Neural progenitor cell (in vitro differentiated cells): ENCODE measurements at regions not wholly inside any gene's neighbourhood (a gene's known extent, or its start where the extent isn't known, plus 50 kb on each side); places are given as distances from the start of the nearest gene placed in this dataset.

Experiments used
- DNase-seq: peaks from one replicate; pipeline ENCODE4 v3.0.0-alpha.2; 2016; ENCODE audit warnings: low spot score
- H2AFZ ChIP-seq: fragments of 200-600 bp; sonication (generic); replicated peaks from 2 replicates; pipeline ENCODE4 v1.6.1; 2016; ENCODE audit warnings: antibody characterized with exemption
- H3F3A ChIP-seq: fragments of 200-600 bp; sonication (generic); 2 replicates; pipeline ENCODE4 v1.6.1; 2016; ENCODE audit warnings: antibody characterized with exemption, low read depth
- H3K27ac ChIP-seq: fragments of 200-600 bp; sonication (generic); 2 replicates; pipeline ENCODE4 v1.5.1; 2016; ENCODE audit warnings: mild to moderate bottlenecking
- H3K27me3 ChIP-seq: fragments of 200-600 bp; sonication (generic); 2 replicates; pipeline ENCODE4 v1.6.1; 2016; ENCODE audit warnings: mild to moderate bottlenecking, moderate library complexity
- H3K36me3 ChIP-seq: fragments of 200-600 bp; sonication (generic); 2 replicates; pipeline ENCODE4 v1.5.1; 2016
- H3K4me1 ChIP-seq: fragments of 200-600 bp; sonication (generic); 2 replicates; pipeline ENCODE4 v1.6.1; 2016; ENCODE audit warnings: mixed run types
- H3K4me2 ChIP-seq: fragments of 200-600 bp; sonication (generic); 2 replicates; pipeline ENCODE4 v1.6.1; 2016
- H3K4me3 ChIP-seq: fragments of 200-600 bp; sonication (generic); 2 replicates; pipeline ENCODE4 v1.5.1; 2016
- H3K79me2 ChIP-seq: fragments of 200-600 bp; sonication (generic); 2 replicates; pipeline ENCODE4 v1.6.1; 2016; ENCODE audit warnings: low read depth
- H3K9ac ChIP-seq: fragments of 200-600 bp; sonication (generic); 2 replicates; pipeline ENCODE4 v1.6.1; 2016
- H3K9me3 ChIP-seq: fragments of 200-600 bp; sonication (generic); 2 replicates; pipeline ENCODE4 v1.5.1; 2016; ENCODE audit warnings: low read depth
- H4K20me1 ChIP-seq: fragments of 200-600 bp; sonication (generic); 2 replicates; pipeline ENCODE4 v1.6.1; 2016; ENCODE audit warnings: low read depth
- H3K27ac Mint-ChIP-seq: 3 replicates; pipeline ENCODE4 v1.8.0; 2021; ENCODE audit warnings: mixed read lengths
- H3K27me3 Mint-ChIP-seq: 2 replicates; pipeline ENCODE4 v1.8.0; 2022; ENCODE audit warnings: low read depth, mild to moderate bottlenecking, inconsistent platforms, moderate library complexity, mixed read lengths; ENCODE audit not compliant: insufficient read depth
- H3K36me3 Mint-ChIP-seq: 3 replicates; pipeline ENCODE4 v1.8.0; 2021; ENCODE audit warnings: mixed read lengths
- H3K4me1 Mint-ChIP-seq: 3 replicates; pipeline ENCODE4 v1.8.0; 2021; ENCODE audit warnings: mixed read lengths
- H3K4me3 Mint-ChIP-seq: 3 replicates; pipeline ENCODE4 v1.8.0; 2021; ENCODE audit warnings: mild to moderate bottlenecking, moderate library complexity, mixed read lengths
- H3K9me3 Mint-ChIP-seq: 3 replicates; pipeline ENCODE4 v1.8.0; 2020; ENCODE audit warnings: mixed read lengths
- CTCF ChIP-seq: fragments of 200-600 bp; sonication (generic); IDR thresholded peaks from 2 replicates; pipeline ENCODE4 v1.5.1; 2017; ENCODE audit warnings: antibody characterized with exemption, mild to moderate bottlenecking
- EZH2 ChIP-seq: fragments of 200-600 bp; sonication (generic); IDR thresholded peaks from 2 replicates; pipeline ENCODE4 v1.6.1; 2017; ENCODE audit warnings: antibody characterized with exemption, mild to moderate bottlenecking, moderate library complexity
- EZH2phosphoT487 ChIP-seq: fragments of 200-600 bp; sonication (generic); IDR thresholded peaks from 2 replicates; pipeline ENCODE4 v1.6.1; 2017; ENCODE audit warnings: antibody characterized with exemption

- no peak overlapping the region for H3K4me2 ChIP-seq
- H3K27me3 ChIP-seq, result no peaks in the 10 kb centered on the region
- no peaks in the 10 kb centered on the region for H3K36me3 Mint-ChIP-seq
- no peak overlapping the region for H3K4me3 Mint-ChIP-seq
- no peak overlapping the region for H2AFZ ChIP-seq
- H3K9ac ChIP-seq, result no peak overlapping the region
- TF ChIP-seq EZH2phosphoT487 (no peak), CTCF (no peak), EZH2 (no peak)
- H3K9me3 ChIP-seq, result no peaks in the 10 kb centered on the region
- no peak for DNase-seq
- H3K4me3 ChIP-seq, result no peak overlapping the region
- no peaks in the 10 kb centered on the region for H3F3A ChIP-seq
- H3K4me1 ChIP-seq, result no peaks in the 10 kb centered on the region
- no peak overlapping the region for H3K27ac Mint-ChIP-seq
- no peaks in the 10 kb centered on the region for H3K36me3 ChIP-seq
- peaks cover 6% of the 10 kb centered on the region for H3K9me3 Mint-ChIP-seq
- H3K27me3 Mint-ChIP-seq, result peaks cover 2% of the 10 kb centered on the region
- no peak overlapping the region for H3K27ac ChIP-seq
- H3K79me2 ChIP-seq, result no peaks in the 10 kb centered on the region
- H3K4me1 Mint-ChIP-seq, result peaks cover 11% of the 10 kb centered on the region
- H4K20me1 ChIP-seq, result no peaks in the 10 kb centered on the region
Observed at GRCh38 chr5:34497470-34497808, 158.7 kb upstream of the RAI14 start.

GRCh38 chr5:34498572-34498971 is 157.6 kb upstream of the RAI14 start:
- peak overlapping the region; percentile 52 for H2AFZ ChIP-seq

GRCh38 chr5:34499001-34499734 is 157.0 kb upstream of the RAI14 start:
- DNase-seq, result no peak
- H3K27me3 Mint-ChIP-seq, result peaks cover 2% of the 10 kb centered on the region
- peaks cover 20% of the 10 kb centered on the region for H3K4me1 Mint-ChIP-seq
- H3K27me3 ChIP-seq, result no peaks in the 10 kb centered on the region
- H4K20me1 ChIP-seq, result no peaks in the 10 kb centered on the region
- H3K27ac Mint-ChIP-seq, result no peak overlapping the region
- H2AFZ ChIP-seq, result peak overlapping the region; percentile 52
- peaks cover 16% of the 10 kb centered on the region for H3K4me1 ChIP-seq
- no peaks in the 10 kb centered on the region for H3K79me2 ChIP-seq
- no peaks in the 10 kb centered on the region for H3K36me3 ChIP-seq
- no peak overlapping the region for H3K4me2 ChIP-seq
- H3F3A ChIP-seq, result no peaks in the 10 kb centered on the region
- H3K9ac ChIP-seq, result no peak overlapping the region
- no peak for TF ChIP-seq EZH2phosphoT487
- peaks cover 1% of the 10 kb centered on the region for H3K9me3 Mint-ChIP-seq
- H3K4me3 Mint-ChIP-seq, result no peak overlapping the region
- H3K36me3 Mint-ChIP-seq, result no peaks in the 10 kb centered on the region
- H3K9me3 ChIP-seq, result no peaks in the 10 kb centered on the region
- H3K27ac ChIP-seq, result no peak overlapping the region
- H3K4me3 ChIP-seq, result no peak overlapping the region

More at GRCh38 chr5:34498572-34498971, 157.6 kb upstream of the RAI14 start:
- no peak for DNase-seq
- no peaks in the 10 kb centered on the region for H3K79me2 ChIP-seq
- no peaks in the 10 kb centered on the region for H3K36me3 ChIP-seq
- peaks cover 20% of the 10 kb centered on the region for H3K4me1 Mint-ChIP-seq
- H3K4me3 Mint-ChIP-seq, result no peak overlapping the region
- H3K9ac ChIP-seq, result no peak overlapping the region
- H4K20me1 ChIP-seq, result no peaks in the 10 kb centered on the region
- H3K4me3 ChIP-seq, result no peak overlapping the region
- peak overlapping the region; percentile 10 for H3K27ac Mint-ChIP-seq
- H3F3A ChIP-seq, result no peaks in the 10 kb centered on the region
- H3K9me3 ChIP-seq, result no peaks in the 10 kb centered on the region
- H3K9me3 Mint-ChIP-seq, result peaks cover 4% of the 10 kb centered on the region
- no peaks in the 10 kb centered on the region for H3K27me3 Mint-ChIP-seq
- no peak overlapping the region for H3K4me2 ChIP-seq
- peaks cover 11% of the 10 kb centered on the region for H3K4me1 ChIP-seq
- no peaks in the 10 kb centered on the region for H3K27me3 ChIP-seq
- H3K27ac ChIP-seq, result no peak overlapping the region
- H3K36me3 Mint-ChIP-seq, result no peaks in the 10 kb centered on the region
- no peak for TF ChIP-seq EZH2phosphoT487
- TF ChIP-seq CTCF, result no peak
- no peak for TF ChIP-seq EZH2

GRCh38 chr5:34500236-34500847 is 155.8 kb upstream of the RAI14 start:
- no peak for DNase-seq
- H3K27ac ChIP-seq, result no peak overlapping the region
- H3K4me2 ChIP-seq, result no peak overlapping the region
- no peak overlapping the region for H3K27ac Mint-ChIP-seq
- no peak overlapping the region for H3K4me3 Mint-ChIP-seq
- no peaks in the 10 kb centered on the region for H3K9me3 Mint-ChIP-seq
- no peak overlapping the region for H3K4me3 ChIP-seq
- H3K9me3 ChIP-seq, result no peaks in the 10 kb centered on the region
- H3K36me3 ChIP-seq, result no peaks in the 10 kb centered on the region
- H2AFZ ChIP-seq, result peak overlapping the region; percentile 44
- no peaks in the 10 kb centered on the region for H3F3A ChIP-seq
- peaks cover 2% of the 10 kb centered on the region for H3K27me3 Mint-ChIP-seq
- H3K36me3 Mint-ChIP-seq, result no peaks in the 10 kb centered on the region
- TF ChIP-seq CTCF (no peak), EZH2phosphoT487 (no peak), EZH2 (no peak)
- peaks cover 16% of the 10 kb centered on the region for H3K4me1 ChIP-seq
- H3K79me2 ChIP-seq, result no peaks in the 10 kb centered on the region
- H3K27me3 ChIP-seq, result no peaks in the 10 kb centered on the region
- H4K20me1 ChIP-seq, result no peaks in the 10 kb centered on the region
- H3K9ac ChIP-seq, result no peak overlapping the region
- peaks cover 20% of the 10 kb centered on the region for H3K4me1 Mint-ChIP-seq
